ENCODE measurements at regions not wholly inside any gene's neighbourhood (a gene's known extent, or its start where the extent isn't known, plus 50 kb on each side); places are given as distances from the start of the nearest gene placed in this dataset.

DNA sequence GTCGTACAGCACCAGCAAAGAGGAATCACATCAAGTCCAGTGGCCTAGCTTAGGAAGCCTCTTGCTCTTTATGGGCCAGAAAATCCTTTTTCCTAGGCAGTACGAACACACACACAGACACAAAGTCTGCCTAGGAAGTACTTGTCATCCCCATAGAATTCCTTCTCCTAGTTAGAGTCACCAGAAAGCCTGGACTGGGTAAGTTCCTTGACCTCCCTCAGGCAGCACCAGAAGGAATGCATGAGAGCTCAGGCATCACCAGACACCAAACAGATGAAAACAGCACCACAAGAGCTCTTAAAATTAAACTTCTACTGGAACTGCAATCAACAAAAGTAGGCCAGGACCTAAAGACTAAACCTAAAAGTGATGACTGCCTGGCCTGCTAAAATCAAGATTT, 192.9 kb upstream of the CCDC54 start (continued):
- TF ChIP-seq, protein P1, sequence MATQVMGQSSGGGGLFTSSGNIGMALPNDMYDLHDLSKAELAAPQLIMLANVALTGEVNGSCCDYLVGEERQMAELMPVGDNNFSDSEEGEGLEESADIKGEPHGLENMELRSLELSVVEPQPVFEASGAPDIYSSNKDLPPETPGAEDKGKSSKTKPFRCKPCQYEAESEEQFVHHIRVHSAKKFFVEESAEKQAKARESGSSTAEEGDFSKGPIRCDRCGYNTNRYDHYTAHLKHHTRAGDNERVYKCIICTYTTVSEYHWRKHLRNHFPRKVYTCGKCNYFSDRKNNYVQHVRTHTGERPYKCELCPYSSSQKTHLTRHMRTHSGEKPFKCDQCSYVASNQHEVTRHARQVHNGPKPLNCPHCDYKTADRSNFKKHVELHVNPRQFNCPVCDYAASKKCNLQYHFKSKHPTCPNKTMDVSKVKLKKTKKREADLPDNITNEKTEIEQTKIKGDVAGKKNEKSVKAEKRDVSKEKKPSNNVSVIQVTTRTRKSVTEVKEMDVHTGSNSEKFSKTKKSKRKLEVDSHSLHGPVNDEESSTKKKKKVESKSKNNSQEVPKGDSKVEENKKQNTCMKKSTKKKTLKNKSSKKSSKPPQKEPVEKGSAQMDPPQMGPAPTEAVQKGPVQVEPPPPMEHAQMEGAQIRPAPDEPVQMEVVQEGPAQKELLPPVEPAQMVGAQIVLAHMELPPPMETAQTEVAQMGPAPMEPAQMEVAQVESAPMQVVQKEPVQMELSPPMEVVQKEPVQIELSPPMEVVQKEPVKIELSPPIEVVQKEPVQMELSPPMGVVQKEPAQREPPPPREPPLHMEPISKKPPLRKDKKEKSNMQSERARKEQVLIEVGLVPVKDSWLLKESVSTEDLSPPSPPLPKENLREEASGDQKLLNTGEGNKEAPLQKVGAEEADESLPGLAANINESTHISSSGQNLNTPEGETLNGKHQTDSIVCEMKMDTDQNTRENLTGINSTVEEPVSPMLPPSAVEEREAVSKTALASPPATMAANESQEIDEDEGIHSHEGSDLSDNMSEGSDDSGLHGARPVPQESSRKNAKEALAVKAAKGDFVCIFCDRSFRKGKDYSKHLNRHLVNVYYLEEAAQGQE (IDR thresholded peaks at IDR 0.05; ENCODE audit: low read depth, low read length), result no peak
- TF ChIP-seq MXI1 (IDR thresholded peaks at IDR 0.05; ENCODE audit: low read depth, low read length), result no peak
- TF ChIP-seq TEAD4 (IDR thresholded peaks at IDR 0.05; ENCODE audit: borderline replicate concordance, insufficient read depth), result no peak
- no peak for TF ChIP-seq YY1 (IDR thresholded peaks at IDR 0.05; ENCODE audit: low read depth)
- TF ChIP-seq NFIC (IDR thresholded peaks at IDR 0.05; ENCODE audit: borderline replicate concordance), result no peak
- TF ChIP-seq TCF12 (IDR thresholded peaks at IDR 0.05), result no peak
- TF ChIP-seq RXRA (IDR thresholded peaks at IDR 0.05; ENCODE audit: borderline replicate concordance, low read depth), result no peak
- no peak for TF ChIP-seq NRF1 (IDR thresholded peaks at IDR 0.05; ENCODE audit: low read depth, low read length)
- no peak for TF ChIP-seq JUND (IDR thresholded peaks at IDR 0.05)

DNA sequence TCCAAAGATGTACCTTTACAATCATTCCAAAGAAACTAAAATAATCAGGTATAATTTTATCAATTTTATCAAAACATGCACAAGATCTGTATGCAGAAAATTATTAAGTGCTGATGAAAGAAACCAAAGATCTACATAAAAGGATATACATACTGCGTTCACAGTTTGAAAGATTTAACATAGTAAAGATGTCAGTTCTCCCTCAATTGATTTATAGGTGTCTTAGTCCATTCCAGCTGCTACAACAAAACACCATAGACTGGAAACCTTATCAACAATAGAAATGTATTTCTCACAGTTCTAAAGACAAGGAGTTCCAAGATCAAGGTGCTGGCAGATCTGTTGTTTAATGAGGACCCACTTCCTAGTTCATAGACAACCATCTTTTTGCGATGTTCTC, 189.0 kb upstream of the CCDC54 start:
- H3K27me3 ChIP-seq (ENCODE audit: insufficient read depth), result no peaks in the 10 kb centered on the region
- no peaks in the 10 kb centered on the region for H3K36me3 ChIP-seq (replicated peaks in 1 of 2; ENCODE audit: control insufficient read depth in 1 of 2, insufficient read depth in 2 of 2, low read length in 1 of 2)
- no peak overlapping the region for H3K4me2 ChIP-seq
- no peaks in the 10 kb centered on the region for H3K9me2 ChIP-seq
- POLR2A ChIA-PET, result no interaction called here
- no peaks in the 10 kb centered on the region for H3K4me1 ChIP-seq (ENCODE audit: control insufficient read depth in 1 of 2, insufficient read depth in 2 of 2, low read depth in 1 of 2, low read length in 1 of 2)
- H3K4me3 ChIP-seq (ENCODE audit: low read depth in 2 of 2, low read length in 1 of 2), result no peak overlapping the region
- CTCF ChIA-PET, result no interaction called here
- H3F3A ChIP-seq (replicated peaks; ENCODE audit: insufficient read depth), result no peaks in the 10 kb centered on the region
- H3K9me3 ChIP-seq, result no peaks in the 10 kb centered on the region
- WGBS (ENCODE audit: low lambda C conversion rate), result 70% methylated on average over 2 of the region's 2 CpGs
- DNase-seq, result no peak
- H3K79me2 ChIP-seq (ENCODE audit: insufficient read depth), result no peaks in the 10 kb centered on the region; the same call in 1 of the 2 replicates
- no peak overlapping the region for H2AFZ ChIP-seq (ENCODE audit: low read depth)
- no peak overlapping the region for H3K9ac ChIP-seq
- H3K27ac ChIP-seq (ENCODE audit: low read depth in 2 of 2, low read length in 1 of 2), result no peak overlapping the region
- H4K20me1 ChIP-seq (ENCODE audit: insufficient read depth), result no peaks in the 10 kb centered on the region
- TF ChIP-seq NRF1 (IDR thresholded peaks at IDR 0.05; ENCODE audit: low read depth, low read length) (no peak), MXI1 (IDR thresholded peaks at IDR 0.05; ENCODE audit: low read depth, low read length) (no peak), FOXJ3 (CRISPR knock-in tag; IDR thresholded peaks at IDR 0.05) (no peak), TEAD4 (IDR thresholded peaks at IDR 0.05; ENCODE audit: borderline replicate concordance, insufficient read depth) (no peak), RCOR1 (IDR thresholded peaks at IDR 0.05; ENCODE audit: low read length) (no peak), JUND (IDR thresholded peaks at IDR 0.05) (no peak), SMC3 (IDR thresholded peaks at IDR 0.05; ENCODE audit: low read depth, low read length) (no peak), FOXM1 (IDR thresholded peaks at IDR 0.05; ENCODE audit: low read depth) (no peak)
- TF ChIP-seq, protein P2, sequence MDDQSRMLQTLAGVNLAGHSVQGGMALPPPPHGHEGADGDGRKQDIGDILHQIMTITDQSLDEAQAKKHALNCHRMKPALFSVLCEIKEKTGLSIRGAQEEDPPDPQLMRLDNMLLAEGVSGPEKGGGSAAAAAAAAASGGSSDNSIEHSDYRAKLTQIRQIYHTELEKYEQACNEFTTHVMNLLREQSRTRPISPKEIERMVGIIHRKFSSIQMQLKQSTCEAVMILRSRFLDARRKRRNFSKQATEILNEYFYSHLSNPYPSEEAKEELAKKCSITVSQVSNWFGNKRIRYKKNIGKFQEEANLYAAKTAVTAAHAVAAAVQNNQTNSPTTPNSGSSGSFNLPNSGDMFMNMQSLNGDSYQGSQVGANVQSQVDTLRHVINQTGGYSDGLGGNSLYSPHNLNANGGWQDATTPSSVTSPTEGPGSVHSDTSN (IDR thresholded peaks at IDR 0.05), result no peak
- TF ChIP-seq, protein P3, sequence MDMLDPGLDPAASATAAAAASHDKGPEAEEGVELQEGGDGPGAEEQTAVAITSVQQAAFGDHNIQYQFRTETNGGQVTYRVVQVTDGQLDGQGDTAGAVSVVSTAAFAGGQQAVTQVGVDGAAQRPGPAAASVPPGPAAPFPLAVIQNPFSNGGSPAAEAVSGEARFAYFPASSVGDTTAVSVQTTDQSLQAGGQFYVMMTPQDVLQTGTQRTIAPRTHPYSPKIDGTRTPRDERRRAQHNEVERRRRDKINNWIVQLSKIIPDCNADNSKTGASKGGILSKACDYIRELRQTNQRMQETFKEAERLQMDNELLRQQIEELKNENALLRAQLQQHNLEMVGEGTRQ (IDR thresholded peaks at IDR 0.05; ENCODE audit: borderline replicate concordance, low read depth, low read length), result no peak

Data from SK-N-SH (cell line).